Right lung (tissue), 2 donors: ENCODE measurements at regions not wholly inside any gene's neighbourhood (a gene's known extent, or its start where the extent isn't known, plus 50 kb on each side); places are given as distances from the start of the nearest gene placed in this dataset.
"Not testable (repeated sequence)": the region's sequence is repeated elsewhere in the genome, so short reads cannot be mapped to it uniquely, and the experiment has no call there.

Experiments
- DNase-seq, 2 donors: peaks; one replicate each; pipeline ENCODE4 v3.0.0-alpha.2; 2013

DNA sequence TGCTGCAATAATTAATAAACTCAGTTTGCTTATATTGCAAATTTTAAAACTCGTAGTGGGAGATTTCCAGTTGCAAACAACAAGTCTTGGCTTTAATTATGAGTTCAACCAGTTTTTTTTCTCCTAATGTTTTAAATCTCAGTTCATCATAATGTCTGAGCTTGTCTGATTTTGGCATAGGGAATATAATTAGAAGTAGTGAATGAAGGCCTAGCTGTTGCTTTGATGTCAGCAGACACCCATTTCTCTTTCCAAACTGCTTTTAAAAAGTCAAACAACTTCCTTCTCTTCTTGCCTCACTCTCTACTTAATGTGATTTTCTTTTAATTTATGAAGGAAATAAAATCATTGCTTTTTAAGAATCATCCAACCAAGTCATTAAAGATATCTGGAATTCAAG lies 1462.1 kb downstream of the DPP10 start:
- peak; percentile 11 to 63 for DNase-seq

DNA sequence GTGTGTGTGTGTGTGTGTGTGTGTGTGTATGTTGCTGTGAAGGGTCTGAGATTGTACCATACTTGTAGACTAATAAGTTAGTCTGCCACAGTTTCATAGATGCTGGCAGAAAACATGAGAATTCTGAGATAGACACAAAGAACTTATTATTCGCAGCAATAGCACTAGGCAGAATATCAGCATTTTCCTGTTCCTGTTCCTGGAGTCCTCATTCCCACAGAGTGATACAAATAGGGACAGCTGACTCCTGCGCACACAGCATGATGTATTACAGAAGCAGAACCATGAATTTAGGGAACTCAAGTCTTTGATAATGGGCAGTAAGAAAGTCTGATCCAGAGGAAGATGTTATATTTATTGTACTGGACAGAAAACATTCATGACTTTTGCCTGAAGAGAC lies 1466.3 kb downstream of the DPP10 start:
- no peak for DNase-seq

DNA sequence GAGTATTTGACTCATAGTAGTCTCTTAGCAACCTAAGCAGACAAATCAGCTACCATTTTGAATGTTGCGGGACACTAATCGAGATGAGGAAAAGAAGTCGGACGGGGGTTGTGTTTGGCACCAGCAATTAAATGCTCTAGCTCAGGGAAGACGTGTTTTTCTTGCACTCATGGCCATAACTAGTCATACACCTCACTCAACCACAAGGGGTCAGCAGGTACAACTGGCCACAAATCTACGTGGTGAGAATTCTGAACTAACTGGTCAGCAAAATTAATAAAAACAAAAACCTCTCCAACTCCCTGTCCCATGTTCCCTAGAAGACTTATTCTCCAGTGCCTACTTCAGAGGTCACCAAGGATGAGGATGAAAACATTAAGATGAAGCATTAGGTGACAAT lies 1467.8 kb downstream of the DPP10 start:
- no peak for DNase-seq

DNA sequence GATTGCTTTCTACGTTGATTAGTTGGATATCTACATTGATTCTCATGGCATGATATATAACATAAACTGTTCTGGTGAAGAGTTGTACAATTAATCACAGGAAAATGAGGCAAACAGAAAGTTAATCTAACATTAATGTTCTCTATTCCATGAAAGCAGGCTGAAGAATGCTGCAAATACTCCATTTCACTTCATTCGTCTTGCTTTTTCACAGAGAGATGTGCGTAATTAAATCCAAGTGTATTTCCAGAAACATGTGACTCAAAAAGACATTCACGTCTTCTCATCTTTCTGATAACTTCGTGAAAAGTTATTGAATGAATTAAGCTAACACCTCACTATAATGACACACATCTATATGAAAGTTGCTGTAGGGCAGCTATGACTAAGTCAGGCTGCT lies 1471.5 kb downstream of the DPP10 start:
- peak; percentile 12 to 43 for DNase-seq

DNA sequence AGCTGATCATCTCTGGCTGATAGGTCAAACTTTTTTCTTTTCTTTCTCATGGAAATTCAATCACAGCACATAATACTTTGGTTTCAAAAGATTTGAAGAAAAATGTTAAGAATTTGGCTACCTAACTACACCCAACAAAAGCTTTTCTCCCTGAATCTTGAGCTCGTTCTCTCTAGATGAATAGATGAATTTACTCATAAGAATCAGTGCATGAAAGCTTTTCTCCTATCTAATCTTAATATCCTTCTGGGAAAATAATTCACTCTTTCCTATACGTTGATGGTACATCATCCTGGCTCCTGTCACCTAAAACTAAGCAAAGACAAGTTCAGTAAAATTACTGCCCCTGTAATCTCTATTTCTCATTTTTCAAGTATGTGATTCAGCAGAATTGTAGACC lies 1479.1 kb downstream of the DPP10 start:
- DNase-seq: no peak

DNA sequence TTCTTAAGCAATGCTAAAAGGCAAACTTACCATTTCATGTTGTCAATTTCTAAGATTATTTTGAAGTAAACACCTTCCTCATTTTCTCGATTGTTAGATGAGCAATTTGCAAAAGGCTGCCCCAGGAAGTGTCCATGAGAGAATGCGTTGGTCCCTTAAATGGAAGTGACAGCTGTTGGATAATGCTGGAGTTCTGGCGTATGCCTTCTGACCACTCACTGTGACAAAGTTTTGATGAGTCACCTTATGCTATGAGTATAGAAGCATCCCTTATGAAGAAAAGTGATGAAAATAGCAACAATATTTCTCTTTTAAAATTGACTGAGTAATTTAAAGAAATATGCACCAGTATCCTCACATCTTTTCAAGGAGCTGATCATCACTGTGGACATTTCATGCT lies 1497.5 kb downstream of the DPP10 start:
- DNase-seq: no peak

DNA sequence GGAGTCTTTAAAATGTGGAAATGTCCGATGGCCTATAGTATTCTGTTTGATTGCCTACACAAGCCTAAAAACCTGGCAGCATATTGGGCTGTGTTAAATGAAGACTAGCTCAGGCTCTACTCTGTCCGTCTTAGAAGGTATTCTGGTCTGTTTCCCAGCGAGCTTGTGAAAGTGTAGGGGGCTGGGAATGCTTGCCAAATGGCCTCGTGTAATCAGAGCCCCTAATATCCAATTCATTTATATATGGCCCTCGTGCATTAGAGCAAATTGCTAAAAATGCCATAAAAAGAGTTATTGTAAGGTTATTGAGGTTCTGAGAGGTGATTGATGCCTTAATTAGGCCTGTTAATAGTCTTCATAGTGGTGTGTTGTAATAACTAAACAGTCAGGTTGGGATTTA lies 1500.4 kb downstream of the DPP10 start:
- no peak for DNase-seq

DNA sequence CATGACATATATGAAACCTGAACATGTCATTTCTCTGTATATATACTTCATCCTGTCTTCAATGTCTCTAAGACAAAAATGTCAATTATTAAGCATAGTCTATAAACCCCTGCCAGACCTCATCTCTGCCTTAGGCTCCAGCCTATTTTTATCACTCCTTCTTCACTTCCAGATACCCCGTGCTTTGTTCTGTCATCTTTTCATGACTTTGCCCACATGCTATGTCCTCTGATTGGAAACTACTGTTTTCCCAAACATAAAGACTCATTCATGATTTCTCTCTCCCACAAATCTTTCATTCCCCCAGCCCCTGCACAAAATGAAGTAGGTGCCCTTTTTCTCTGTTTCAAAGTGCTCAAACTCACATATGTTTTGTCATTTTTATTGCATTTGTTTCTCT lies 1503.9 kb downstream of the DPP10 start:
- DNase-seq: no peak

DNA sequence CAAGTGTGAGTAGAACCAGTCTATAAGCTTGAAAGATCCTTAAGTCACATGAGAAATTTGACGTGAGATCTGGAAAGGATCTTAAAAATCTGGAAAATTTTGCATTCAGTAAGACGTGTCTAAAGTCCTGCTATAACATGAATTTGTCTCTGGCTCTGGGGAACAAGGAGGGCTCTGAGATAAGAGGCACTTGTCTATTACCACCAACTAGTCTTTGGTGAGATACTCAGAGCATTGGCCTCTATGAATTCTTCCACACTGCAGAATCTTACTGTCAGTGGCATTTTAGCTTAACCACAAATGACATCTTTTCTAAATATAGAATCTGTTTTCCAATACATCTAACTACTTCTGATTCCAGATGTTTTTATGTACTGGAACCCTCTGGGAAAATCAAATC lies 1504.5 kb downstream of the DPP10 start:
- DNase-seq: no peak

DNA sequence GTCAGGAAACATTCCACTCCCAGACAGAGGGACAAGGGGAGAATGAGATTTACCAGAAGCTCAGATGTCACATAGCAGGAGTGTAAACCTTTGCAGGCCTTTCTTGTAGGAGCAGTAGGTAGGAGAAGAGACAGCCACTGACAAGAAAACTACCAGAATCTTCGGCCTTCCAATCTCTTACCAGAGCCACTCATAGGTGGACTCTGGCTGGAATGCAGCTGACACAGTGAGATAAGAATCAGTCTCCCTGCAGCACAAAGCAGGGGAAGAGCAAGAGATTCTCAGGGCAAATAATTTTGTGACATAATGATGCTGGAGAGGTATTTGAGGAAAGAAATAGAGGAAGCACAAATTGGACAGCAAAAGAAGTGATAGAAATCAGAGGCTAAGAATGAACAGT lies 1534.5 kb downstream of the DPP10 start:
- DNase-seq: no peak

DNA sequence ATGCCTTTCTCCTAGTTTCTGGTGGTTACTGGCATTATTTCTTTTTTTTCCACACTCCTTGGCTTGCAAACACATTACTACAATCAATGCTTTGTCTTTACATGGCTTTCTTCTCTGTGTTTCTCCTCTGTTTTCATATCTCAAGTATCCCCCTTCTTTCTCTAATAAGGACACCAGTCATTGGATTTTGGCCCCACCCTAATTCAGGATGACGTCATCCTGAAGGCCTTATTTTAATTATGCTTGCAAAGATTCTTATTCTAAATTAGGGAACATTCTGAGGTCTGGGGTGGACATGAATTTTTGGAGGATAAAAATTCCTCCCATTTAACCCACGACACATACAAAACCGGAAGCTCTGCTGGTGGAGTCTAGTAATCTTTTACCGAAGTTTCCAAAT lies 1556.6 kb downstream of the DPP10 start:
- DNase-seq: no peak

DNA sequence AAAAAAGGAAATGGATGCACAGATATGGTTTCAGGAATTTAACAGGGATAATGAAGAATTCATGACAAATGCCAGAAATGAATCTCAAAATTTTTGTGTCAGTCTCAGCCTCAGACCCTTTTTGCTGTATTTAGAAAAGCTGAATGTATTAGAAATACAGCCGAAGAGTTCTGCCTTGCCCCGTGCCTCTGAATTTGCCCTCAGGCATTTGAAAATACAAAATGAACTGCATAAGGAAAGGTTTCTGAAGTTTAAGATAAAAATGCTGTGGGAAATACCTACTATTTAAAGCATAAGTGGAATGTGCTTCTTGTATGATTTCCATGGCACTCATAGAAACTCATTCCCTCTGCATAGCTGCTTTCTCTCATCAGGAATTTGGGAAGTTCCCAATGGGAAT lies 1580.6 kb downstream of the DPP10 start:
- DNase-seq: no peak

DNA sequence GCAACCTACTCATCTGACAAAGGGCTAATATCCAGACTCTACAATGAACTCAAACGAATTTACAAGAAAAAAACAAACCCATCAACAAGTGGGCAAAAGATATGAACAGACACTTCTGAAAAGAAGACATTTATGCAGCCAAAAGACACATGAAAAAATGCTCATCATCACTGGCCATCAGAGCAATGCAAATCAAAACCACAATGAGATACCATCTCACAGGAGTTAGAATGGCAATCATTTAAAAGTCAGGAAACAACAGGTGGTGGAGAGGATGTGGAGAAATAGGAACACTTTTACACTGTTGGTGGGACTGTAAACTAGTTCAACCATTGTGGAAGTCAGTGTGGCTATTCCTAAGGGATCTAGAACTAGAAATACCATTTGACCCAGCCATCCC lies 1596.3 kb downstream of the DPP10 start:
- not testable (repeated sequence) for DNase-seq

DNA sequence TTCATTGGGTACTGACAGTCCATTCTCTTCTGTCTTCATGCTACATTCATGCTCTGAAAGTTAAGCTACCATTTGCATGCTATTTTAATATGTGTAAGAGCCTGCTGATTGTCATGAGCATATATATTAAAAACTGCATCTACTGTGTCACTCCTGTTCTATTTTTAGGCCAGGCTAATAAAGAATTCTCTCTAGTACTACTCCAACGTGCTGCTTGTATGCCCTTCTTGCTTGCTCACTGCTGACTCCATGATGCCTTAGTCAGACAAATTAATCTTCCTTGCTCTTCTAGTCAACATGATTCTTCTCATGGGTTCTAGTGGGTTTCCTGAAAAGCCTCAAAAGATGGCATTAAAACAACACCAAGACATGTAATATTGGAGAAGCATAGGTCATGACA lies 1600.1 kb downstream of the DPP10 start:
- DNase-seq: no peak

DNA sequence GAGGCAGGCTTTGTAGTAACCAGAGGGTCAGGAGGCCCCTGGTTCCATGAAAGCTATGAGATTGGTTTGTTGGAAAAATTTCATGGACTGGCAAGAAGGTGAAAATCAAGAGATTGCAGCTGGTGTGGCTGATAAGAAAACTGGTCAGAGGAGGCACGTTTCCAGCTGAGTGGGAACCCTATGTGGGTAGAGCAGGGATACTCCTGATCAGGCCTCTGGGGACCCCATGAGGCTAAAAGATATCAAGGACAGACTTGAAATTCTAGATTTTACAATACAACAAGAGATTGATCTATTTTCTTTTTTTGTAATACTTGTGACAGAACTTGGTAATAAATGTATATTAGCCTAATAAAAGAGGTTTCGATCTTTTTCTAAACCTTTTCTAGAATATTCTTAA lies 1615.1 kb downstream of the DPP10 start:
- DNase-seq: no peak

DNA sequence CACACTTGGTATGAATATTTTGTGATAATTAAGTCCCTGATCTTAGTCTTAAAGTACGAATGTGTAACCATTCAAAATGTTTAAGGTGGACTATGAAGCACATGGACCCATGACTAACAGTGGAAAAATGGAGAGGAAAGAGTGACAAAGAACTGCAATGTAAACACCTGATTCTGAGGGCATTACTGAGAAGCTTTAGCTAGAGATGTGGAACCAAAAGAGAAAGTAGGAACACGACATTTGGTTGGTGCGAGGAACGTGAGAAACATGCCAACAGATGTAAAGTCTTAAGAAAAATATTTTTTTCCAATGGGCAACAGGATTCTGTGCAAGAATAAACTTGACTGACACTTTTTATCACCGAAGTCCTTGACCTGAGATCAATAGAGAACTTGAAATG lies 1618.6 kb downstream of the DPP10 start:
- DNase-seq: no peak

DNA sequence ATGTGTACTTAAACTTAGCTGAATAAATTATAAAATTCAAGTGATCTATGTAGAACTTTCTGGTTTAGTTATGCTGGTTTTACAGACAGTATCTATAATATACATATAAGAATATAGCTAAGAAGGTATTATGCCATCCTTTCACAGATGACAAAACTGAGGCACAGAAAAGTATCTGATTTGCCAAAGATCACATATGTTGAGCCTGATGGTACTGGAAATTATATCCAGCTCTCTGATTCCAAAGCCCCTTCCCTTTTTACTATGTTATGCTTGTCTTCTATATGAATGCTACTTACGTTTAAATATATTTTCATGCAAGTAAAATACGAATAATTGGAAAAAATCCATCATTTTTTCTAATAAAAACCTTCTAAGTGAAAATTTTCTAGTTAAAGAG lies 1631.3 kb downstream of the DPP10 start:
- DNase-seq: no peak

DNA sequence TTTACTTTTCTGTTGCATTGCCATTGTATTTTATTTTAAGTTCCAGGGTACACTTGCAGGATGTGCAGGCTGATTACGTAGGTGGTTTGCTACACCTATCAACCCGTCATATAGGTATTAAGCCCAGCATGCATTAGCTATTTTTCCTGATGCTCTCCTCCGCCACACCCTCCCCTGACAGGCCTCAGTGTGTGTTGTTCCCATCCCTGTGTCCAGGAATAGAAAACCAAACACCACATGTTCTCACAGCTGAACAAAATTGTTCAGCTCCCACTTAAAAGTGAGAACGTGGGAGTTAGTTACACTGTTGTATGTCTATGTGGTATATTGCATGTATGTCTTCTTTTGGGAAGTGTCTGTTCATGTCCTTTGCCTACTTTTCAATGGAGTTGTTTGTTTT lies 1631.7 kb downstream of the DPP10 start:
- DNase-seq: no peak

DNA sequence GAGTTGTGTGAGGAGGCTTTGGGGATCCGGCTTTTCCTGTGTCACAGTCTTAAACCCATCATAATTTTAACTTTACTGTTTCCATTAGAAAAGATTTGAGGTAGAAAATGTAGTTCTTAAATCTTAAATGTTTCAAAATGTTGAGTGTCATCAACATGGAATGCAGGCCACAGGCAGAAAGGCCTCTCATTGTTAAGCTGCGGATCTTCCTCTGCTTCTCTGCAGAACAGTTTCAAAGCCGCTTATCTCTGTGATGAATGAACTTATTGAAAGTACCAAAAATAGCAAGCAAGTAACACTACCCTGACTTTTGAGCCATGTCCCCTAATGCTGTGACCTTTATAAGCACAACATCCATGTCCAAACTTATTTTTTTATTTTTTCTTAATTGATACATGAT lies 1645.8 kb downstream of the DPP10 start:
- DNase-seq: no peak

DNA sequence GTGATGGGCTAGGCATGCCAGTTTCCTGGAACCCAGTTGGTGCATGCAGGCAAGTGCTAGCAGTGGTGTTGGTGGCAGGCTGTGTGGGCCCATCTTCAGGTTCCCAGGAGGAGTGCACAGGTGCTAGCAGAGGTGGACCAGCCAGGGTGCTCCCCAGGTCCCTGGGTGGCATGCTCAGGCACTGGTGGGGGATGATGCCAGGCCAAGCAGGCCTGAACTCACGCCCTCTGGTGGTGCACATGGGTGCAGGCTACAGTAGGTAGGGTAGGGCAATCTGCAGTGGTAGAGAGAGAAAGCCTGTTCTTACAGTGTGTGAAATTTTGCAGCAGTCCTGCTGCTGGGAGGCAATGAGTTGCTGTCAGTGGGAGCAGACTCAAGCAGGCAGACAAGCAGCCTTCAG lies 1651.8 kb downstream of the DPP10 start:
- DNase-seq: no peak

DNA sequence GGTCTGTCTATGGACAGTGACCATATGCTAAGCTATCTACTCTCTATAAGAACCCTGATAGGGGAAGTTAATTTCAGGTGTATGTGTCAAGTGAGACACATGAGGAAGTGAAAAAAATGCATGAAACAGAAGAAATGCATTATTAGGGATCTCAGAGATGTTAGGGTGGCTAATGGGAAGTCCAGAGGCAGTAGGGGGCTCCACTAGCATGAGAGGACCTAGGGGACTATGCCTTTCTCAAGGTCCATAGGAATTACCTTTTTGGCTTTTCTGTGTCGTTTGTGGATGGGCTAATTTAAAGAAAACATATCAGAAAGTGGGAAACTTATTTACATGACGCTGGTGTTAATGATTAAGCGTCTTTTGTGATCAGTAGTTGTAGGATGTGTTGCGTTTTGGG lies 1653.2 kb downstream of the DPP10 start:
- no peak for DNase-seq

DNA sequence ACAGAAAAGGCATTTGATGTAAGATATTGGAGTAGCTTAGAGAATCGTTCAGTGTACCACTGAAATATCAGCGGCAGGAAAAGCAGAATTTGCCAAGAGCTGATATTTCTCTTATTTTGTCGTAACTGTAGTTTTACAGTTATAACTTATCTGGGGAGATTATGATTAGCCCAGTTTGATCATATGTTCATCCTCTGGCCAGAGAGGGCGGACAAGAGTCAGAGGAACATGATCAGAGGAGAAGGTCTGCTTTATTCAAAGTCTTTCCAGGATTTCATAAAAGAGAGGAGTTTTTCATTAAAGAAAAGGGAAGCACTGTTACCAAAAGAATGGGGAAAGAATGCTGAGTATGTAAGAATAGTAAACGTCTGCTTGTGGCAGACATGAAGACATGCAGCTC lies 1655.6 kb downstream of the DPP10 start:
- no peak for DNase-seq

DNA sequence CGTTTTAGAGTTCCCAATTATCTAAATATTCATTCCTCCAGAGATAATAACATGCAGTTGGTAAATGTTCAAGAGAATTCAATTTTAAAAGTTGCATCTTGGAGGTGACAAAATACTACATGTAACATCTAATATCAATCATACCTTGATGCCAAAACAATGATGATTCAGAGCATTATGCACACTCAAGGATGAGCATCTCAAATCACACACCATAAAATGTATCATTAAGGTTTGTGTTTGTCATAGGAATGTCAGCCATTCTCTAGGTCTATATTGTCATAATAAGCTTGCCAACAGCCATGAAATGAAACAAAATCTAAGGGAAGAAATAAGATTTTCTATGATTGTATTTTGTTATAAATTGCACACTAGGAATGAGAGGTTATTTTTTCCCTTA lies 1667.0 kb downstream of the DPP10 start:
- DNase-seq: no peak

DNA sequence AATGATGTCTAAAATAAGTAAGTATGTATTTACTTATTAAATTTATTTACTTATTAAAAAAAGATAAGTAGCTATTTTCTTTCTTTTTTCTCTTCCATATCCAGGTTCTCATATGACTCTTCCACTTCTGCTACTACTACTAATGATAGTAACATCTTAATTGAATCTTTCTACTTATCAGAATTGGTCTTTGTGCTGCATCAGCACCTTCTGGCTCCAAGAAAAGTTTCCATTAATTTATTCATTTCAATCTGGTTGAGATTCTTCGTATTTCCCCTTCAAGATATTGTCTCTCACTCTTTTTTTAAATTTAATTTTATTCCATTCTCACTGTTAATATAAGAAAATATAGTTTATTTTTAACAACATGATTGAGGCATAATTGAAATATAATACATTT lies 1675.4 kb downstream of the DPP10 start:
- DNase-seq: no peak

DNA sequence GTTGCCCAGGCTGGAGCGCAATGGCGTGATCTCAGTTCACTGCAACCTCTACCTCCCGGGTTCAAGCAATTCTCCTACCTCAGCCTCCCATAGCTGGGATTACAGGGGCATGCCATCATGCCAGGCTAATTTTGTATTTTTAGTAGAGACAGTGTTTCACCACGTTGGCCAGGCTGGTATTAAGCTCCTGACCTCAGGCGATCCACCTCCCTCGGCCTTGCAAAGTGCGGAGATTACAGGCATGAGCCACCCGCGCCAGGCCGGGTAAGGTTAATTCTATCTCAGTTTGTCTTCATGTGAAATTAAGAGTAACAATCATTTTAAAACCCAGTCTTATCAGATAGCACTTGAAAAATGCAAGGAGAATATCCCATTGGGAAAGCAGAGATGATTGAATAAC lies 1681.7 kb upstream of the DDX18 start:
- no peak for DNase-seq
